ENCODE measurements at regions not wholly inside any gene's neighbourhood (a gene's known extent, or its start where the extent isn't known, plus 50 kb on each side); places are given as distances from the start of the nearest gene placed in this dataset.

GRCh38 chr1:34524783-34525182, 230.1 kb upstream of the GJB5 start:
- Histone ChIP-seq H3K9me3 (ENCODE audit: control insufficient read depth, low read depth, low read length) (no peaks in the 10 kb centered on the region), H3K4me2 (ENCODE audit: control insufficient read depth, extremely low read depth, insufficient read depth, low read depth, low read length) (no peak overlapping the region), H3K9me1 (ENCODE audit: control insufficient read depth, extremely low read depth, insufficient read depth, low read length) (no peaks in the 10 kb centered on the region), H3K9ac (ENCODE audit: control insufficient read depth, extremely low read depth, insufficient read depth, low read length) (no peak overlapping the region), H3K79me2 (ENCODE audit: control insufficient read depth, insufficient read depth, low read length) (no peaks in the 10 kb centered on the region), H4K20me1 (ENCODE audit: control insufficient read depth, extremely low read depth, insufficient read depth, low read length) (no peaks in the 10 kb centered on the region), H3K4me3 (ENCODE audit: control insufficient read depth in 2 of 3, extremely low read depth in 1 of 3, insufficient read depth in 2 of 3, low read depth in 1 of 3, low read length in 3 of 3) (no peak overlapping the region), H3K27me3 (ENCODE audit: control insufficient read depth, extremely low read depth, insufficient read depth, low read length) (peaks cover 2% of the 10 kb centered on the region), H3K36me3 (ENCODE audit: control insufficient read depth in 2 of 2, extremely low read depth in 1 of 2, insufficient read depth in 2 of 2, low read length in 2 of 2) (no peaks in the 10 kb centered on the region), H3K4me1 (ENCODE audit: control insufficient read depth, extremely low read depth, insufficient read depth, low read length) (no peaks in the 10 kb centered on the region), H2AFZ (ENCODE audit: control insufficient read depth, low read length) (no peak overlapping the region), H3K27ac (ENCODE audit: control insufficient read depth, insufficient read depth, low read length) (no peak overlapping the region)
- TF ChIP-seq CTCF (optimal IDR thresholded peaks at IDR 0.05 in 1 of 3, IDR thresholded peaks at IDR 0.05 in 1 of 3, conservative IDR thresholded peaks at IDR 0.05 in 1 of 3; ENCODE audit: extremely low read depth in 1 of 3, insufficient read depth in 2 of 3, low read length in 3 of 3) (no peak), EZH2 (IDR thresholded peaks at IDR 0.05; ENCODE audit: low read length) (no peak)
- FAIRE-seq (no peak), DNase-seq (ENCODE audit: low read depth, low spot score) (no peak)
- dilution Hi-C loops (cut with MboI; ENCODE audit: extremely low pct_ligation_motif_present, low sequenced_read_pairs) = no loop called here

- FAIRE-seq = no peak
- TF ChIP-seq EZH2 (IDR thresholded peaks at IDR 0.05; ENCODE audit: low read length) (no peak), CTCF (optimal IDR thresholded peaks at IDR 0.05 in 1 of 3, IDR thresholded peaks at IDR 0.05 in 1 of 3, conservative IDR thresholded peaks at IDR 0.05 in 1 of 3; ENCODE audit: extremely low read depth in 1 of 3, insufficient read depth in 2 of 3, low read length in 3 of 3) (no peak)
- Histone ChIP-seq H3K4me3 (ENCODE audit: control insufficient read depth in 2 of 3, extremely low read depth in 1 of 3, insufficient read depth in 2 of 3, low read depth in 1 of 3, low read length in 3 of 3) (no peak overlapping the region), H2AFZ (ENCODE audit: control insufficient read depth, low read length) (no peak overlapping the region), H3K27ac (ENCODE audit: control insufficient read depth, insufficient read depth, low read length) (no peak overlapping the region), H3K4me2 (ENCODE audit: control insufficient read depth, extremely low read depth, insufficient read depth, low read depth, low read length) (no peak overlapping the region), H3K79me2 (ENCODE audit: control insufficient read depth, insufficient read depth, low read length) (no peaks in the 10 kb centered on the region), H3K36me3 (ENCODE audit: control insufficient read depth in 2 of 2, extremely low read depth in 1 of 2, insufficient read depth in 2 of 2, low read length in 2 of 2) (no peaks in the 10 kb centered on the region), H3K9me3 (ENCODE audit: control insufficient read depth, low read depth, low read length) (no peaks in the 10 kb centered on the region), H3K4me1 (ENCODE audit: control insufficient read depth, extremely low read depth, insufficient read depth, low read length) (no peaks in the 10 kb centered on the region), H3K27me3 (ENCODE audit: control insufficient read depth, extremely low read depth, insufficient read depth, low read length) (peaks cover 5% of the 10 kb centered on the region), H3K9ac (ENCODE audit: control insufficient read depth, extremely low read depth, insufficient read depth, low read length) (no peak overlapping the region), H3K9me1 (ENCODE audit: control insufficient read depth, extremely low read depth, insufficient read depth, low read length) (no peaks in the 10 kb centered on the region), H4K20me1 (ENCODE audit: control insufficient read depth, extremely low read depth, insufficient read depth, low read length) (no peaks in the 10 kb centered on the region)
- no peak for DNase-seq (ENCODE audit: low read depth, low spot score)
- dilution Hi-C loops (cut with MboI; ENCODE audit: extremely low pct_ligation_motif_present, low sequenced_read_pairs) = no loop called here
Observed at GRCh38 chr1:34529935-34530859, 224.7 kb upstream of the GJB5 start.
